B cell (primary cell): ENCODE measurements at regions not wholly inside any gene's neighbourhood (a gene's known extent, or its start where the extent isn't known, plus 50 kb on each side); places are given as distances from the start of the nearest gene placed in this dataset.

ENCODE experiments used
- CTCF ChIP-seq: fragments of 200-600 bp; IDR thresholded peaks from one replicate; pipeline ENCODE4 v1.8.0; 2022; ENCODE audit warnings: antibody characterized with exemption, mild to moderate bottlenecking
- EZH2 ChIP-seq: IDR thresholded peaks from 2 replicates; pipeline ENCODE4 v1.6.1; 2012; ENCODE audit warnings: borderline replicate concordance, low read depth, mild to moderate bottlenecking, moderate library complexity, low read length; ENCODE audit not compliant: insufficient read depth, poor library complexity, severe bottlenecking

GRCh38 chr3:113058188-113058587 lies 67.4 kb downstream of the GTPBP8 start:
- TF ChIP-seq EZH2, result no peak
- no peak for TF ChIP-seq CTCF
